Tibial nerve (tissue), 4 donors: ENCODE measurements at regions not wholly inside any gene's neighbourhood (a gene's known extent, or its start where the extent isn't known, plus 50 kb on each side); places are given as distances from the start of the nearest gene placed in this dataset.
"Not testable (repeated sequence)": the region's sequence is repeated elsewhere in the genome, so short reads cannot be mapped to it uniquely, and the experiment has no call there.

ENCODE experiments used
- DNase-seq, 2 donors: peaks; one replicate each; pipeline ENCODE4 v3.0.0-alpha.2; 2019; ENCODE audit warnings: low spot score in 2 of 2
- H3K27ac ChIP-seq, 4 donors: fragments of 200-600 bp; sonication (generic) in 3 of 4; one replicate each; pipeline ENCODE4 v1.5.1; 2017 to 2019; ENCODE audit warnings: mild to moderate bottlenecking in 1 of 4
- H3K27me3 ChIP-seq, 2 donors: fragments of 200-600 bp; sonication (generic) in 1 of 2; one replicate each; pipeline versions ENCODE4 v1.5.1 to v1.6.0; 2017 to 2019
- H3K36me3 ChIP-seq, 3 donors: fragments of 200-600 bp; sonication (generic); one replicate each; pipeline ENCODE4 v1.5.1; 2018 to 2019
- H3K4me1 ChIP-seq, 4 donors: fragments of 200-600 bp; sonication (generic) in 3 of 4; one replicate each; pipeline ENCODE4 v1.5.1; 2017 to 2019
- H3K4me3 ChIP-seq, 4 donors: fragments of 200-600 bp; sonication (generic) in 3 of 4; one replicate each; pipeline ENCODE4 v1.5.1; 2017 to 2019; ENCODE audit warnings: mild to moderate bottlenecking in 1 of 4, moderate library complexity in 1 of 4
- H3K9me3 ChIP-seq, 4 donors: fragments of 200-600 bp; sonication (generic) in 3 of 4; one replicate each; pipeline ENCODE4 v1.5.1; 2017 to 2019
- CTCF ChIP-seq, 5 experiments: fragments of 200-600 bp in 3 of 5; fragments of 450-650 bp in 2 of 5; sonication (generic) in 3 of 5; IDR thresholded peaks; one replicate each; pipeline ENCODE4 v1.5.1; 2016 to 2019; ENCODE audit warnings: antibody characterized with exemption in 5 of 5, mild to moderate bottlenecking in 3 of 5, moderate library complexity in 2 of 5
- EP300 ChIP-seq, 2 donors: sonication (generic); formaldehyde crosslinking; IDR thresholded peaks; one replicate each; pipeline ENCODE4 v1.6.1; 2017; ENCODE audit warnings: antibody characterized with exemption in 2 of 2, mild to moderate bottlenecking in 1 of 2
- POLR2A ChIP-seq, 2 donors: fragments of 450-650 bp; IDR thresholded peaks; one replicate each; pipeline ENCODE4 v1.6.1; 2017; ENCODE audit warnings: antibody characterized with exemption in 2 of 2, mild to moderate bottlenecking in 2 of 2, moderate library complexity in 2 of 2
- WGBS, 2 donors: methylation state at CpG; one replicate each; pipeline ENCODE4 v1.1.5; 2018; 5-methylcytosine and 5-hydroxymethylcytosine counted together

- no peak for DNase-seq
- Histone ChIP-seq H3K27ac (no peak overlapping the region), H3K4me1 (no peaks in the 10 kb centered on the region), H3K9me3 (peaks cover 0 to 18% (median 4%) of the 10 kb centered on the region in 4 donors), H3K4me3 (no peak overlapping the region), H3K36me3 (no peaks in the 10 kb centered on the region), H3K27me3 (no peaks in the 10 kb centered on the region)
- 83 to 88% methylated on average over 1 of the region's 1 CpG for WGBS, 2 donors
- TF ChIP-seq CTCF (IDR thresholded peaks at IDR 0.05) (no peak), EP300 (IDR thresholded peaks at IDR 0.05) (no peak), POLR2A (IDR thresholded peaks at IDR 0.05) (no peak)
These were observed 835.1 kb downstream of the RNF144A start for GRCh38 chr2:7752291-7752690.

- peaks cover 0 to 24% (median 8%) of the 10 kb centered on the region in 4 donors for H3K9me3 ChIP-seq
- no peak overlapping the region for H3K27ac ChIP-seq
- DNase-seq = no peak
- H3K4me1 ChIP-seq = no peaks in the 10 kb centered on the region
- H3K4me3 ChIP-seq = no peak overlapping the region
- H3K27me3 ChIP-seq = no peaks in the 10 kb centered on the region
- no peaks in the 10 kb centered on the region for H3K36me3 ChIP-seq
- TF ChIP-seq POLR2A (IDR thresholded peaks at IDR 0.05) (no peak), CTCF (IDR thresholded peaks at IDR 0.05) (no peak), EP300 (IDR thresholded peaks at IDR 0.05) (no peak)
These were observed 836.6 kb downstream of the RNF144A start for GRCh38 chr2:7753777-7754176.

- DNase-seq = no peak
- Histone ChIP-seq H3K4me3 (no peak overlapping the region), H3K4me1 (no peaks in the 10 kb centered on the region), H3K27me3 (no peaks in the 10 kb centered on the region), H3K27ac (no peak overlapping the region), H3K9me3 (peaks cover 0 to 24% (median 8%) of the 10 kb centered on the region in 4 donors), H3K36me3 (no peaks in the 10 kb centered on the region)
- WGBS, 2 donors = 77 to 78% methylated on average over 5 of the region's 5 CpGs
- TF ChIP-seq POLR2A (IDR thresholded peaks at IDR 0.05) (no peak), CTCF (IDR thresholded peaks at IDR 0.05) (no peak), EP300 (IDR thresholded peaks at IDR 0.05) (no peak)
These were observed 838.7 kb downstream of the RNF144A start for GRCh38 chr2:7755879-7756278.

GRCh38 chr2:7758073-7758759 is 841.0 kb downstream of the RNF144A start:
- no peaks in the 10 kb centered on the region for H3K27me3 ChIP-seq
- peaks cover 0 to 29% (median 8%) of the 10 kb centered on the region in 4 donors for H3K9me3 ChIP-seq
- no peak overlapping the region for H3K27ac ChIP-seq
- DNase-seq = no peak
- H3K4me3 ChIP-seq = no peak overlapping the region
- WGBS, 2 donors = 90 to 93% methylated on average over 3 of the region's 3 CpGs
- no peaks in the 10 kb centered on the region for H3K4me1 ChIP-seq
- no peaks in the 10 kb centered on the region for H3K36me3 ChIP-seq
- TF ChIP-seq POLR2A (IDR thresholded peaks at IDR 0.05) = no peak
- no peak for TF ChIP-seq EP300 (IDR thresholded peaks at IDR 0.05)
- TF ChIP-seq CTCF (IDR thresholded peaks at IDR 0.05) = no peak

GRCh38 chr2:7759898-7760297 is 842.7 kb downstream of the RNF144A start:
- Histone ChIP-seq H3K36me3 (no peaks in the 10 kb centered on the region), H3K27me3 (no peaks in the 10 kb centered on the region), H3K9me3 (peaks cover 0 to 21% (median 4%) of the 10 kb centered on the region in 4 donors), H3K27ac (no peak overlapping the region), H3K4me1 (no peaks in the 10 kb centered on the region), H3K4me3 (no peak overlapping the region)
- no peak for TF ChIP-seq CTCF (IDR thresholded peaks at IDR 0.05)
- no peak for TF ChIP-seq POLR2A (IDR thresholded peaks at IDR 0.05)
- no peak for TF ChIP-seq EP300 (IDR thresholded peaks at IDR 0.05)
- DNase-seq = no peak
- 87 to 89% methylated on average over 3 of the region's 3 CpGs for whole genome bisulfite sequencing, 2 donors

- not testable (repeated sequence) for H3K4me1 ChIP-seq, H3K36me3 ChIP-seq, H3K4me3 ChIP-seq, DNase-seq, H3K27me3 ChIP-seq, H3K27ac ChIP-seq
- H3K9me3 ChIP-seq = peaks cover 0 to 16% (median under 1%) of the 10 kb centered on the region in 4 donors
- whole genome bisulfite sequencing, 2 donors = 100% methylated on average over 3 of the region's 3 CpGs
These were observed 846.2 kb downstream of the RNF144A start for GRCh38 chr2:7763418-7763817.
